Pancreas (tissue), 10 donors: ENCODE measurements at regions not wholly inside any gene's neighbourhood (a gene's known extent, or its start where the extent isn't known, plus 50 kb on each side); places are given as distances from the start of the nearest gene placed in this dataset.

Experiments used
- ATAC-seq, 4 donors: fragments of 200-7000 bp; cut with Tn5 transposase; one replicate each; pipeline versions ENCODE4 v1.8.0 to v1.9.1; 2020; ENCODE audit warnings: mild to moderate bottlenecking in 4 of 4, moderate library complexity in 4 of 4
- DNase-seq, 6 donors: peaks; one replicate each; pipeline ENCODE4 v3.0.0-alpha.2; 2020
- FAIRE-seq: peaks from 2 replicates; lab custom pipeline; 2012; peaks lifted over from hg19 to GRCh38; lab: Jason Lieb, UNC
- H3K27ac ChIP-seq, 4 donors: fragments of 200-600 bp; sonication (generic); 1 replicate in 3 of 4; 2 replicates in 1 of 4; pipeline versions ENCODE4 v1.5.0 to v1.8.0; 2020
- H3K27me3 ChIP-seq, 4 donors: fragments of 200-600 bp; one replicate each; pipeline ENCODE4 v1.8.0; 2021
- H3K36me3 ChIP-seq, 3 donors: fragments of 200-600 bp; sonication (generic) in 1 of 3; one replicate each; pipeline versions ENCODE4 v1.5.0 to v1.8.0; 2020 to 2021
- H3K4me1 ChIP-seq, 3 donors: fragments of 200-600 bp; one replicate each; pipeline ENCODE4 v1.8.0; 2021
- H3K4me3 ChIP-seq, 4 donors: fragments of 200-600 bp; sonication (generic) in 2 of 4; one replicate each; pipeline versions ENCODE4 v1.5.0 to v1.8.0; 2020 to 2021
- H3K9me3 ChIP-seq, 4 donors: fragments of 200-600 bp; one replicate each; pipeline ENCODE4 v1.8.0; 2021
- CTCF ChIP-seq, 4 donors: fragments of 200-600 bp; sonication (generic) in 3 of 4; IDR thresholded peaks; one replicate each; pipeline versions ENCODE4 v1.5.0 to v1.8.0; 2021; ENCODE audit warnings: antibody characterized with exemption in 4 of 4
- WGBS, 2 donors: extraction: QIAGEN DNeasy Blood & Tissue Kit; methylation state at CpG; one replicate each; pipeline ENCODE4 v1.1.7; 2013; 5-methylcytosine and 5-hydroxymethylcytosine counted together
- intact Hi-C, 3 donors: fragments of 100-400 bp; cut with DNase I; formaldehyde crosslinking; loops; one replicate each; pipeline versions ENCODE4 v1.11.1 to v1.14.2; 2022
- donor health status: healthy with polysubstance abuse.
- donor health status: DM: no; HTN: no; CAD: no; lungs with moderate emphysema.
- donor health status: DM: no; HTN: no; CAD: no.
- donor health status: control.
- donor health status: control.
- donor health status: Bipolar disorder and iron deficiency.
- donor health status: DM: yes; HTN: yes; CAD: no.
- donor health status: DM: no; HTN: no; CAD: no.
- donor health status: DM: no; HTN: no; CAD: no.
- donor health status: DM: yes; HTN: yes; CAD: no.

DNA sequence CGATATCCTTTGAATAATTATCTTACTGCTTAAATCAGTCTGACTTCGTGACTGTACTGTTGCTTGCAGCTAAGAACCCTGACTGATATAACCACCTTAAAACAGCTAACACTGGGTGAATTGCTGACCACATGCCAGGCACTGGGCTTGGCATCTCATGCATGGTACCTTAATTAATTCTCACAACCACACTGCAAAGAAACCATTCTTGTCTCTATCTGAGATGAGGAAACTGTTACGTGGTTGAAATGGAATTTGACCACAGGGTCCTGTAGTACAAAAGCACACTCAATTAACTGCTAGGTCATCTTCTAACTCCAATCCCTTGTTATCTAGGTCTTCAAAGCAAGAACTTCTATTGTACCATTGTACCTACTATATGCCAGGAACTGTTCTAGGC is 92.7 kb upstream of the PRICKLE2 start:
- intact Hi-C loops, result no loop called here
- no peak for ATAC-seq
- Histone ChIP-seq H3K4me3 (no peak overlapping the region), H3K9me3 (no peaks in the 10 kb centered on the region), H3K27ac (no peak overlapping the region), H3K4me1 (no peaks in the 10 kb centered on the region), H3K27me3 (no peaks in the 10 kb centered on the region), H3K36me3 (no peaks in the 10 kb centered on the region)
- TF ChIP-seq CTCF (IDR thresholded peaks at IDR 0.05), result no peak
- DNase-seq, result no peak
- no peak for FAIRE-seq
- 87 to 90% methylated on average over 3 of the region's 3 CpGs for WGBS, 2 donors

DNA sequence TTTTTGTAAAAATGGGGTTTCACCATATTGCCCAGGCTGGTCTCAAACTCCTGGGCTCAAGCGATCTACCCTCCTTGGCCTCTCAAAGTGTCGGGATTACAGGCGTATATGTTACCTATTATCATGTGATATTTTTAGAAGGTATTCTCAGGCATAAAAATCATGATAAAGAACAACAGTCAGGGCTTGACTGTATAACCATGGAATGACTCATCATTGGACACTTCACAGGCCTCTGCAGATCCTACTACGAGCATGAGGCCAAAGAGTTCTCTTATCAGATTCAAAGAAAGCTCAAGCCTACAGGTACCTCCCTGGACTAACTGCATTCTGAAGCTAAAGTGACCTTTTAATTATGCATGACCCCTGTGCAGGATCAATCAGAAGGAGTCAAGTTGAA is 91.7 kb upstream of the PRICKLE2 start:
- no peaks in the 10 kb centered on the region for H3K27me3 ChIP-seq
- intact Hi-C loops, result no loop called here
- H3K9me3 ChIP-seq, result no peaks in the 10 kb centered on the region
- no peak for ATAC-seq
- 92 to 93% methylated on average over 4 of the region's 4 CpGs for WGBS, 2 donors
- TF ChIP-seq CTCF (IDR thresholded peaks at IDR 0.05), result no peak
- no peak overlapping the region for H3K4me3 ChIP-seq
- no peak for FAIRE-seq
- no peak for DNase-seq
- no peak overlapping the region for H3K27ac ChIP-seq
- no peaks in the 10 kb centered on the region for H3K4me1 ChIP-seq
- no peaks in the 10 kb centered on the region for H3K36me3 ChIP-seq

GRCh38 chr3:64311424-64312061 is 86.3 kb upstream of the PRICKLE2 start:
- Histone ChIP-seq H3K27ac (no peak overlapping the region), H3K36me3 (no peaks in the 10 kb centered on the region), H3K4me1 (peaks cover 0 to 7% (median 0%) of the 10 kb centered on the region in 3 donors), H3K4me3 (no peak overlapping the region), H3K9me3 (no peaks in the 10 kb centered on the region), H3K27me3 (no peaks in the 10 kb centered on the region)
- no peak for ATAC-seq
- WGBS, 2 donors, result 58 to 70% methylated on average over 5 of the region's 5 CpGs
- no peak for DNase-seq
- no peak for FAIRE-seq
- intact Hi-C loops, result no loop called here
- TF ChIP-seq CTCF (IDR thresholded peaks at IDR 0.05), result no peak

DNA sequence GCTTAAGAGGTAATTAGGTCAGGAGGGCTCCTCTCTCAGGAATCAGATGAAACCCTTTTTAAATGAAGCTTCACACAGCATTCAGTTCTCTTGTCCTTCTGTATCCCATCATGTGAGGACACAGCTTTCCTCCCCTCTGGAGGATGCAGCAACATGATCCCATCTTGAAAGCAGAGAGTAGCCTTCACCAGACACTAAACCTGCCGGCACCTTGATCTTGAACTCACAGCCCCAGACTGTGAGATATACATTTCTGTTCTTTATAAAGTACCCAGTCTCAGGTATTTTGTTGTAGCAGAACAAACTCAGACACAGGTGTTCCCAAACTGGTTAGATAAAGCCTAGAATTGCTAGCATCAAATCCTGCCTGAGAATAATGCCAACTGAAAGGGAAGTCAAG is 83.7 kb upstream of the PRICKLE2 start:
- H3K4me3 ChIP-seq, result no peak overlapping the region
- 97 to 100% methylated on average over 1 of the region's 1 CpG for WGBS, 2 donors
- H3K27me3 ChIP-seq, result no peaks in the 10 kb centered on the region
- intact Hi-C loops, result no loop called here
- no peak for TF ChIP-seq CTCF (IDR thresholded peaks at IDR 0.05)
- ATAC-seq (no peak), FAIRE-seq (no peak), DNase-seq (no peak)
- no peak overlapping the region for H3K27ac ChIP-seq
- peaks cover 0 to 13% (median 0%) of the 10 kb centered on the region in 3 donors for H3K4me1 ChIP-seq
- H3K9me3 ChIP-seq, result no peaks in the 10 kb centered on the region
- no peaks in the 10 kb centered on the region for H3K36me3 ChIP-seq

DNA sequence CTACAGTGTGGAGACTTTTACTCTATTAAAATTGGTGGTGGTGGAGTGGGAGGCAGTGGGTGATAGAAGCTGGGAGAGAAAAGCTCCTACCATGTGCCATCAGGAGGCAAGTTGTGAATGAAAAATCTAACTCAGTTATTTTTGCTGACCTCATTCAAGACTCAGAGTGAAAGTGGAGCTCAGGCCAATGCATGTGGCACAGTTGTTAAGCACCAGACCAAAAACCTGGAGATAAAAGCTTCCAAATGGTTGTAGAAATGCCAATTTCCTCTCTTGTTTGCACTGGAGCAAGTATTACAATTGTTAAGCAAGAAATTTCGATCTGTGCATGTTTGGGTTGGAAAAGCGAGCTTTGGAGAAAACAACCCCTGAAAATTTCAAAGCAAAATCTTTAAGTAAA is 81.5 kb upstream of the PRICKLE2 start:
- FAIRE-seq (no peak), DNase-seq (no peak), ATAC-seq (peak; percentile 31 to 93 (median 60))
- no peaks in the 10 kb centered on the region for H3K36me3 ChIP-seq
- no peak overlapping the region for H3K4me3 ChIP-seq
- H3K9me3 ChIP-seq, result no peaks in the 10 kb centered on the region
- WGBS, 2 donors, result 19 to 44% methylated on average over 2 of the region's 2 CpGs
- no peaks in the 10 kb centered on the region for H3K27me3 ChIP-seq
- H3K27ac ChIP-seq, result no peak overlapping the region
- no peak for TF ChIP-seq CTCF (IDR thresholded peaks at IDR 0.05)
- intact Hi-C loops, result no loop called here
- peaks cover 0 to 13% (median 0%) of the 10 kb centered on the region in 3 donors for H3K4me1 ChIP-seq
